ENCODE measurements at regions not wholly inside any gene's neighbourhood (a gene's known extent, or its start where the extent isn't known, plus 50 kb on each side); places are given as distances from the start of the nearest gene placed in this dataset.
A peak's percentile ranks its signal among the peaks of the same experiment; 100 is the strongest.
"Not testable (repeated sequence)": the region's sequence is repeated elsewhere in the genome, so short reads cannot be mapped to it uniquely, and the experiment has no call there.

- DNase-seq: no peak
These were observed 1602.3 kb downstream of the C4orf33 start for GRCh38 chr4:130698251-130698650.

DNA sequence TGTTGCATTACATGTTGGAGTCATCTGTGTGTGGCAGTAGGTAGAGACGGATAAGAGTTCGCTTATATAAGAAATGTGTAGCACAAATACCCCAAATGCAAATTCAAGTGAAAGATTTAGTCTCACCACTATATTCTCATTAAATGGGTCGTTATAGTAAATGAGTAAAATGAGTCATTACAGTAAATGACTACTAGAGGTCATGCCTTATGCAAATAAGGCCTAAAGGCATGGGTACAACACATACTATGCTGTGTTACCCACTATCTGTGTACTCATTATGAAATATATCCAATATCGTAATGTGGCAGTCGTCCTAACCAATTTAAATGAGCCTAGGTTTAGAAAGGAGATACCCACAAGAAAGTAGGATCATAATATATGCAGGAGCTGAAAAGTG is 1603.1 kb downstream of the C4orf33 start:
- DNase-seq: no peak

GRCh38 chr4:130703211-130703935 is 1607.4 kb downstream of the C4orf33 start:
- no peak for DNase-seq

GRCh38 chr4:130705023-130705422 is 1609.1 kb downstream of the C4orf33 start:
- DNase-seq: no peak

GRCh38 chr4:130712038-130712437 is 1616.1 kb downstream of the C4orf33 start:
- no peak for DNase-seq

GRCh38 chr4:130714006-130714405 is 1618.1 kb downstream of the C4orf33 start:
- DNase-seq: no peak

DNA sequence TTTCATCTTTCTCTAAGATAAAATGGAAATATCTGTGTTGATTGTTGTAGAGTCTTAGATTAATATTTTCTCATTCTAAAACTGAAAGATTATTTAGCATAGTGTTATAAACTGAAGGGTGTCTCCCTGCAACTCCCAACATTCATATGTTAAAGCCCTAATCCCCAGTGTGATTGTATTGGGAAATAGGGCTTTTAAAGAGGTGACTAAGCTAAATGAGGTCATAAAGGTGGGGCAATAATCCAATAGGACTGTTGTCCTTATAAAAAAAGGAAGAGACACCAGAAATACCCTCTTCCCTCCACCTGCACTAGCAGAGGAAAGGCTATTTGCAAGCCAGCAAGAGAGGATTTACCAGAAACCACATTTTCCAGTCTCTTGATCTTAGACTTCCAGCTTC is 1626.4 kb downstream of the C4orf33 start:
- no peak for DNase-seq

GRCh38 chr4:130736436-130737185 is 1640.7 kb downstream of the C4orf33 start:
- DNase-seq: no peak

GRCh38 chr4:130738233-130738632 is 1642.3 kb downstream of the C4orf33 start:
- no peak for DNase-seq

DNA sequence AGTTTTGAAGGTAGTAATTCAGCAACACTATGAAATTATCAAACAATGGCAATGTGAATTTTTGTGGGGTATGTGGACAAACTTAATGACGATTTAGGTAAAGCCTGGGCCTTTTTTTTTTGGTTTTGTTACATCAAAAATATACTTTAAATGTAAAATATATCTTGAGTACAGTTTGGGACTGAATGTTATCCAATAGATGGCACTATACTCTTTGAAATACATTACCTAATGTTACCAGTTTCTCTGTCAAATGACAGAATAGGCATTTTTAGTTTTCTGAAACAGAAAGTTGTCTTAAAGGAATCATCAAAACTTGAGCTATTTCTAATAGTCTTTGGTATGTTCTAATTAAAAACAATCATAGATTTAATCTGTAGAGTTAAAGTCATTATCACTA is 1651.9 kb downstream of the C4orf33 start:
- peak; percentile 31 for DNase-seq

DNA sequence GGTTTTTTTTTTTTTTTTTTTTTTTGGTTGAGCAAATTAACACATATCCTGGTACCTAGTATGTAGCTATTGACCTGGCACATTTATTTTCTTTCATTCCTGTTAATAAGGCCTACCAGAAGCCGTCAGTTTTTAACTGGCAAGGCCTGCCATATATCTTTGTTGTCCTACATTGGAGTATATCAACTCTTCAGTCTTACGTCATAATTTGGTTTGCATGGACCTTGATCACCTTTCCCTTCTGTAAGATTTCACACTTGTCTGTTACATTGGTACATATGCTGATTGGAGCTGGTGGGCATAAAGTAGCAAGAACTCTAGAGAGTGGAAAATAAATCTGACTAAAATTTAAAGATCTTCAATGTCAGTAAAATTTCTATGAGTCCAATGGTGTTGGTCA is 1658.0 kb downstream of the C4orf33 start:
- no peak for DNase-seq

DNA sequence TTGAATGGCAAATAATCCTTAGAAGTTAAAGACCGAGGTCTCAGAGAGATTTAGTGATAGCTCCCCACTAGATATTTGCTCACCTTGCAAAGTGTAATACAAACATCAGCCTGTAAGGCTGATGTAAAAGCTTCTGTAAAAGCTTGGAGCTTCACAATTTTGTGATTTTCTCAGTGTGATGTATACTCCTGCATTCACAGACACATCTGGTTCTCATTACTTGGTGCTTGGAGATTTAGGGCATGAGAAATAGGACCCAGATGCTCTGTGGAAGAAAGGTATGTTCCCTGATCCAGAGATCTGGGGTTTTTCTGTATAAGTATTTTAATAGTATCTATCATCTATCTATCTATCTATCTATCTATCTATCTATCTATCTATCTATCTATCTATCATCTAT is 1664.3 kb downstream of the C4orf33 start:
- no peak for DNase-seq

DNA sequence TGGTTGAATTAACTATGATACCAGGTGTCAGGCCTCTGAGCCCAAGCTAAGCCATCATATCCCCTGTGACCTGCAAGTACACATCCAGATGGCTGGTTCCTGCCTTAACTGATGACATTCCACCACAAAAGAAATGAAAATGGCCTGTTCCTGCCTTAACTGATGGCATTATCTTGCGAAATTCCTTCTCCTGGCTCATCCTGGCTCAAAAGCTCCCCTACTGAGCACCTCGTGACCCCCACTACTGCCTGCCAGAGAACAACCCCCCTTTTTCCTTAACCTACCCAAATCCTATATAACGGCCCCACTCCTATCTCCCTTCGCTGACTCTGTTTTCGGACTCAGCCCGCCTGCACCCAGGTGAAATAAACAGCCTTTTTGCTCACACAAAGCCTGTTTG is 1671.4 kb downstream of the C4orf33 start:
- DNase-seq: not testable (repeated sequence)

GRCh38 chr4:130772966-130773365 is 1677.0 kb downstream of the C4orf33 start:
- DNase-seq: not testable (repeated sequence)

- DNase-seq: no peak
These were observed 1712.5 kb downstream of the C4orf33 start for GRCh38 chr4:130808492-130808891.

- no peak for DNase-seq
These were observed 1716.3 kb downstream of the C4orf33 start for GRCh38 chr4:130812117-130812765.

GRCh38 chr4:130814896-130815295 is 1718.9 kb downstream of the C4orf33 start:
- DNase-seq: no peak

GRCh38 chr4:130820448-130820847 is 1724.5 kb downstream of the C4orf33 start:
- no peak for DNase-seq

DNA sequence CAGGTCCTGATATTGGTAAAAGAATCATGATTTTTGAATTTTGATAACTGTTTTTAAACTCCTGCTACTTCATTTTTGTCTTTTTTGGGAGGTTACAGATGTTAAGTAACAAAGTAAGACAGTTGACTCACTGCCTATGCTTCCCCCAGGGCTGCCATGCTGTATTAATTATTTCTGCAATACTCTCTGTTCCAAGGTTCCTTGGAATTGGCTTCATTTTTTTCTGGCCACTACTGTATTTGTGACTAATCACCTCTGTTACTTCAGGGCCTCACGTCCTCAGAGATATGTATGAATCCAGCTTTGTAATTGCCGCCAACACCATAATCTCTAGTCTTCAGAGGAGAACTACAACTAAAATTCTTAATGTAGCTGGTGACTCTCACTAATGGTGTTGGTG is 1729.3 kb downstream of the C4orf33 start:
- DNase-seq: no peak

DNA sequence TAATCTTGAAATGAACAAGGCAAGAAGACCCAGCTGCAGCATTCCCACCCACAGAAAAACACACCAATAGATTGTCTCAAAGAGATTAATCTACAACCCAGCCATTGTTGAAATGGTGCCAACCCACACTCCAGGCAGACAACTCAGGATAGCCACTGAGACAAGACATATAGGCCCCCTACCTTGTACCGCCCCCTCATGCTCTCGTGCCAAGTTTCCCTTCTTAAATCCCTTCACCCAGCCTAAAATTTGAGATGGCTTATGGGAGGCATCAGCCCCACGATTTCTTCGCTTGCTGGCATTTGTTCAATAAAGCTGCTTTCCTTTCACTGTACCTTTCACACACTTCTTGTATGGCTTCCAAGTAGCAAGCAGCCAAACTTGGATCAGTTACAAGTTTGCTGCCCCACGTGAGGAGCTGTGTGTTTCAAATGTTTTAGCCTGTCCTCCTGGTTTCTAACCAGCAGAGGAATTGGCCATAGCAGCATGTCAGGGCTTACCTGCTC is 1754.1 kb downstream of the C4orf33 start:
- DNase-seq: no peak

DNA sequence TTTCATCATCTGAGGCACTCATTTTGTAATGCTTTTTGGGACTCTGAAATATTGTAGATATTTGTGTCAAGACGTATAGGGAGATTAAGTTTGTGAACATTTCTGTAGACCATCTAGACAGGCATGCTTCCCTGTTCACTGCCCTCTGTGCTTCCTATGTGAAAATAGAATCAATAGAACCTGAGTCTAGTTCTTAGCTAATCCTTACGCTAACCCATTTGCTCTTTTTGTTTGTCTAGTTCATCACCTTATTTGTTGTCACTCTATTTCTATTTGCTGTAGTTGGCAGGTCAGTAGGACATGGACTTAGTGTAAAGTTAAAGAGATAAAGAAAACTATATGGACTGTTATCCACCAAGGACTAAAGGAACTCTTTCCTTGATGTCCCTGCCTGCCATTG is 1755.2 kb downstream of the C4orf33 start:
- DNase-seq: no peak

DNA sequence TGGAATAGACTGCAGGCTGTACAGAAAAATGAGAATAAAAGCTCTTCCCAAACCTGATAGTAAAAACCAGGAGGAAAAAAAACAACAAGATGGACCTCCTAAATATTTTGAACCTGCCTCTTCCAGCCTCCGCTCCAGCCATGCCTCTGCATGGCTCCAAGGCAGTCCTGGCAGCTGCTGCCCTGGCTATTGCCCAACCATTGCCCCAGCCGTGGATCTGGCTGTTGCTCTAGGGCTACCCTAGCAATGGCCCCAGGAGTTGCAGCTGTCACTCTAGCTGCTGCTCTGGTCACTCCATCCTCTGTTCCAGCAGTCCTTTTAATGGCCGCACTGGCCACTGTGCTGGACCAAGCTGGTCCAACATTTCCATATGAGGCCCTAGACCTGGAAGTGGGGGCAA is 1756.0 kb downstream of the C4orf33 start:
- DNase-seq: no peak

GRCh38 chr4:130855533-130855932 is 1759.6 kb downstream of the C4orf33 start:
- no peak for DNase-seq

DNA sequence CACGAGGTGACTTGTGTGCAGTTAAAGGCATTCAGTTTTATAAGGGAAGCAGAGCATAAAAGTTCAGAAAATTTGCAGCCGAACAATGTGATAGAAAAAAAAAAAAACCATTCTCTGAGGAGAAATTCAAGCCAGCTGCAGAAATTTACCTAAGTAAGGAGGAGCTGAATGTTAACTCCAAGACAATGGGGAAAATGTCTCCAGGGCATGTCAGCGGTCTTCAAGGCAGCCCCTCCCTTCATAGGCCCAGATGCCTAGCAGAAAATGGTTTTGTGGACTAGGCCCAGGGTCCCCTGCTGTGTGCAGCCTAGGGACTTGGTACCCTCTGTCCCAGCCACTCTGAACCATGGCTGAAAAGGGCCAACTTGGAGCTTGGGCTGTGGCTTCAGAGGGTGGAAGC is 1764.0 kb downstream of the C4orf33 start:
- no peak for DNase-seq

Measured in NCI-H1694 treated with DMSO at 0.1 percent for 48 hours (cell line).